Activated naive CD4-positive, alpha-beta T cell treated with anti-CD3 and anti-CD28 coated beads, Interleukin-2, amount 50 U/mL, for 24 hours (primary cell): ENCODE measurements at regions not wholly inside any gene's neighbourhood (a gene's known extent, or its start where the extent isn't known, plus 50 kb on each side); places are given as distances from the start of the nearest gene placed in this dataset.

ENCODE experiments used
- H3K27ac Mint-ChIP-seq: one replicate; pipeline ENCODE4 v1.8.0; 2021; ENCODE audit warnings: mild to moderate bottlenecking, mixed read lengths
- H3K27me3 Mint-ChIP-seq: one replicate; pipeline ENCODE4 v1.8.0; 2021; ENCODE audit warnings: mixed read lengths
- H3K36me3 Mint-ChIP-seq: one replicate; pipeline ENCODE4 v1.8.0; 2021; ENCODE audit warnings: mixed read lengths
- H3K4me1 Mint-ChIP-seq: one replicate; pipeline ENCODE4 v1.8.0; 2021; ENCODE audit warnings: mixed read lengths
- H3K4me3 Mint-ChIP-seq: one replicate; pipeline ENCODE4 v1.8.0; 2021; ENCODE audit warnings: mild to moderate bottlenecking, mixed read lengths
- H3K9me3 Mint-ChIP-seq: one replicate; pipeline ENCODE4 v1.8.0; 2021; ENCODE audit warnings: mixed read lengths

GRCh38 chr2:81996332-81996731 is 1691.8 kb upstream of the LRRTM1 start:
- H3K4me1 Mint-ChIP-seq: no peaks in the 10 kb centered on the region
- H3K9me3 Mint-ChIP-seq: no peaks in the 10 kb centered on the region
- H3K27ac Mint-ChIP-seq: no peak overlapping the region
- no peaks in the 10 kb centered on the region for H3K36me3 Mint-ChIP-seq
- H3K4me3 Mint-ChIP-seq: no peak overlapping the region
- H3K27me3 Mint-ChIP-seq: no peaks in the 10 kb centered on the region

- H3K4me3 Mint-ChIP-seq: no peak overlapping the region
- H3K27me3 Mint-ChIP-seq: no peaks in the 10 kb centered on the region
- H3K4me1 Mint-ChIP-seq: no peaks in the 10 kb centered on the region
- H3K9me3 Mint-ChIP-seq: no peaks in the 10 kb centered on the region
- no peak overlapping the region for H3K27ac Mint-ChIP-seq
- H3K36me3 Mint-ChIP-seq: no peaks in the 10 kb centered on the region
These were observed 1686.7 kb upstream of the LRRTM1 start for GRCh38 chr2:81991282-81991681.

- H3K36me3 Mint-ChIP-seq: no peaks in the 10 kb centered on the region
- no peak overlapping the region for H3K4me3 Mint-ChIP-seq
- H3K9me3 Mint-ChIP-seq: no peaks in the 10 kb centered on the region
- no peaks in the 10 kb centered on the region for H3K4me1 Mint-ChIP-seq
- no peak overlapping the region for H3K27ac Mint-ChIP-seq
- H3K27me3 Mint-ChIP-seq: no peaks in the 10 kb centered on the region
These were observed 1682.8 kb upstream of the LRRTM1 start for GRCh38 chr2:81987370-81987769.

GRCh38 chr2:81984969-81985637 is 1680.6 kb upstream of the LRRTM1 start:
- Mint-ChIP-seq H3K9me3 (no peaks in the 10 kb centered on the region), H3K27ac (no peak overlapping the region), H3K36me3 (no peaks in the 10 kb centered on the region), H3K4me3 (no peak overlapping the region), H3K4me1 (no peaks in the 10 kb centered on the region), H3K27me3 (no peaks in the 10 kb centered on the region)

GRCh38 chr2:81981585-81981984 is 1677.0 kb upstream of the LRRTM1 start:
- H3K27ac Mint-ChIP-seq: no peak overlapping the region
- H3K4me3 Mint-ChIP-seq: no peak overlapping the region
- H3K9me3 Mint-ChIP-seq: no peaks in the 10 kb centered on the region
- no peaks in the 10 kb centered on the region for H3K36me3 Mint-ChIP-seq
- H3K27me3 Mint-ChIP-seq: no peaks in the 10 kb centered on the region
- no peaks in the 10 kb centered on the region for H3K4me1 Mint-ChIP-seq

GRCh38 chr2:81979086-81979485 is 1674.5 kb upstream of the LRRTM1 start:
- H3K36me3 Mint-ChIP-seq: no peaks in the 10 kb centered on the region
- no peaks in the 10 kb centered on the region for H3K9me3 Mint-ChIP-seq
- no peak overlapping the region for H3K27ac Mint-ChIP-seq
- no peak overlapping the region for H3K4me3 Mint-ChIP-seq
- H3K4me1 Mint-ChIP-seq: no peaks in the 10 kb centered on the region
- H3K27me3 Mint-ChIP-seq: no peaks in the 10 kb centered on the region

GRCh38 chr2:81976998-81977397 is 1672.4 kb upstream of the LRRTM1 start:
- no peak overlapping the region for H3K27ac Mint-ChIP-seq
- H3K27me3 Mint-ChIP-seq: no peaks in the 10 kb centered on the region
- no peaks in the 10 kb centered on the region for H3K4me1 Mint-ChIP-seq
- no peaks in the 10 kb centered on the region for H3K9me3 Mint-ChIP-seq
- H3K4me3 Mint-ChIP-seq: no peak overlapping the region
- no peaks in the 10 kb centered on the region for H3K36me3 Mint-ChIP-seq

GRCh38 chr2:81974216-81974615 is 1669.7 kb upstream of the LRRTM1 start:
- no peaks in the 10 kb centered on the region for H3K36me3 Mint-ChIP-seq

GRCh38 chr2:81942876-81943275 is 1638.3 kb upstream of the LRRTM1 start:
- Mint-ChIP-seq H3K36me3 (no peaks in the 10 kb centered on the region), H3K27ac (no peak overlapping the region), H3K4me1 (no peaks in the 10 kb centered on the region), H3K9me3 (peaks cover 9% of the 10 kb centered on the region), H3K4me3 (no peak overlapping the region), H3K27me3 (no peaks in the 10 kb centered on the region)

More at GRCh38 chr2:81974216-81974615, 1669.7 kb upstream of the LRRTM1 start:
- no peaks in the 10 kb centered on the region for H3K27me3 Mint-ChIP-seq
- no peaks in the 10 kb centered on the region for H3K9me3 Mint-ChIP-seq
- no peak overlapping the region for H3K4me3 Mint-ChIP-seq
- H3K4me1 Mint-ChIP-seq: no peaks in the 10 kb centered on the region
- H3K27ac Mint-ChIP-seq: no peak overlapping the region

GRCh38 chr2:81942136-81942680 is 1637.7 kb upstream of the LRRTM1 start:
- Mint-ChIP-seq H3K4me1 (no peaks in the 10 kb centered on the region), H3K36me3 (no peaks in the 10 kb centered on the region), H3K9me3 (peaks cover 9% of the 10 kb centered on the region), H3K4me3 (no peak overlapping the region), H3K27ac (no peak overlapping the region), H3K27me3 (no peaks in the 10 kb centered on the region)

- H3K4me1 Mint-ChIP-seq: no peaks in the 10 kb centered on the region
- no peaks in the 10 kb centered on the region for H3K27me3 Mint-ChIP-seq
- H3K9me3 Mint-ChIP-seq: peaks cover 14% of the 10 kb centered on the region
- no peak overlapping the region for H3K4me3 Mint-ChIP-seq
- no peaks in the 10 kb centered on the region for H3K36me3 Mint-ChIP-seq
- no peak overlapping the region for H3K27ac Mint-ChIP-seq
These were observed 1635.9 kb upstream of the LRRTM1 start for GRCh38 chr2:81940266-81940955.

GRCh38 chr2:81937944-81938343 is 1633.4 kb upstream of the LRRTM1 start:
- no peaks in the 10 kb centered on the region for H3K36me3 Mint-ChIP-seq
- no peak overlapping the region for H3K27ac Mint-ChIP-seq
- H3K4me3 Mint-ChIP-seq: no peak overlapping the region
- H3K4me1 Mint-ChIP-seq: no peaks in the 10 kb centered on the region
- H3K9me3 Mint-ChIP-seq: peaks cover 13% of the 10 kb centered on the region
- no peaks in the 10 kb centered on the region for H3K27me3 Mint-ChIP-seq

GRCh38 chr2:81903534-81903933 is 1599.0 kb upstream of the LRRTM1 start:
- Mint-ChIP-seq H3K4me3 (no peak overlapping the region), H3K4me1 (no peaks in the 10 kb centered on the region), H3K36me3 (no peaks in the 10 kb centered on the region), H3K9me3 (peaks cover 21% of the 10 kb centered on the region), H3K27ac (no peak overlapping the region), H3K27me3 (no peaks in the 10 kb centered on the region)

- Mint-ChIP-seq H3K9me3 (peaks cover 17% of the 10 kb centered on the region), H3K27ac (no peak overlapping the region), H3K4me3 (no peak overlapping the region), H3K36me3 (no peaks in the 10 kb centered on the region), H3K4me1 (no peaks in the 10 kb centered on the region), H3K27me3 (no peaks in the 10 kb centered on the region)
These were observed 1596.5 kb upstream of the LRRTM1 start for GRCh38 chr2:81901017-81901416.

GRCh38 chr2:81895620-81896250 is 1591.2 kb upstream of the LRRTM1 start:
- Mint-ChIP-seq H3K9me3 (peaks cover 3% of the 10 kb centered on the region), H3K4me1 (no peaks in the 10 kb centered on the region)

GRCh38 chr2:81894451-81894990 is 1590.0 kb upstream of the LRRTM1 start:
- Mint-ChIP-seq H3K36me3 (no peaks in the 10 kb centered on the region), H3K27ac (no peak overlapping the region), H3K9me3 (no peaks in the 10 kb centered on the region), H3K4me3 (no peak overlapping the region), H3K4me1 (no peaks in the 10 kb centered on the region), H3K27me3 (no peaks in the 10 kb centered on the region)

More at GRCh38 chr2:81895620-81896250, 1591.2 kb upstream of the LRRTM1 start:
- no peak overlapping the region for H3K4me3 Mint-ChIP-seq
- no peaks in the 10 kb centered on the region for H3K27me3 Mint-ChIP-seq
- H3K27ac Mint-ChIP-seq: no peak overlapping the region
- H3K36me3 Mint-ChIP-seq: no peaks in the 10 kb centered on the region
